ENCODE measurements at regions not wholly inside any gene's neighbourhood (a gene's known extent, or its start where the extent isn't known, plus 50 kb on each side); places are given as distances from the start of the nearest gene placed in this dataset.

DNA sequence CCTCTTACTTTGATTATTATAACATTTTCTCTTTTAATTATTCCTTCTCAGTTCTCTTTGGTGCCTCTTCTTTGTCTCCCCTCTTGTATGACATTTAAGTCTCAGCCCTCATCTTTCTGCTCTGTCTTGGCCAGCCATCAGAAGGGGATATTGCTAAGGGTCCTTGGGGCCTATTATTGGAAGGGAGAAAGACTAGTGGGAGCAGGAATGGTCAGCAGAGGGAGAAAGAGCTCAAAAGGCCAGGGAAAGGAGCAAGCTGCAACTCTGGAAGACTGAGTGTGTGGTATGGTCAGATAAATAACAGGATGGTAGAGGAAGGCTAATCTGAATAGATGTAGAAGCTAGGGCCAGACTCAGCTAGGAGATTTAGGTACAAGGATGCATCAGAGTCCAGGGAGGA lies 336.9 kb downstream of the TDRD3 start:
- no peaks in the 10 kb centered on the region for H4K20me1 ChIP-seq (ENCODE audit: insufficient read depth, poor library complexity, severe bottlenecking)
- H3K36me3 ChIP-seq (replicated peaks; ENCODE audit: insufficient read depth, low read depth) = no peaks in the 10 kb centered on the region
- H3K27ac ChIP-seq = no peak overlapping the region
- H3K9me2 ChIP-seq (replicated peaks; ENCODE audit: insufficient read depth) = no peaks in the 10 kb centered on the region
- H3K4me1 ChIP-seq (ENCODE audit: insufficient read depth) = no peaks in the 10 kb centered on the region
- no peaks in the 10 kb centered on the region for H3K27me3 ChIP-seq
- no peak overlapping the region for H3K4me2 ChIP-seq
- H3K79me2 ChIP-seq = no peaks in the 10 kb centered on the region
- no peak for DNase-seq (ENCODE audit: low spot score)
- H2AFZ ChIP-seq = no peak overlapping the region
- H3K9me3 ChIP-seq (ENCODE audit: low read depth) = no peaks in the 10 kb centered on the region
- TF ChIP-seq EZH2 (IDR thresholded peaks at IDR 0.05; ENCODE audit: borderline replicate concordance) = no peak
- no peak overlapping the region for H3K4me3 ChIP-seq

DNA sequence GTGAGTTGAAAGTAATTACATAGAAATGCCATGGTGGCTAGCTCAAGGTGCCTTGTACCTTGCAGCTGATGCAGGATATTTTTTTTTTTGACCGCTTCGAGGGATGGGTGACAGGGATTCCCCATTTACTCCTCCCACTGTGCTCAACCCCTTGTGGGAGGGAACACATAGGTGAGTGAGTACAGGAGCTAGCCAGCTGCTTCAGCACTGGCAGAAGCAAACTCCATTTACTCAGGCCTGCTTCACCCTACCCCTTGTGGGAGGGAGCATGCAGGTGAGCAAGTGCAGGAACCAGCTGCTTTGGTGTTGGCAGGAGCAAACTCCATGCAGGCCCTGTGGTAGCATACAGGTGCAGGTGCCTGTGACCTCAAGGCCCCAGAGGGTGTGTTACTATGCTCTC lies 330.1 kb downstream of the TDRD3 start:
- Histone ChIP-seq H3K4me2 (no peak overlapping the region), H3K36me3 (replicated peaks; ENCODE audit: insufficient read depth, low read depth) (no peaks in the 10 kb centered on the region), H4K20me1 (ENCODE audit: insufficient read depth, poor library complexity, severe bottlenecking) (no peaks in the 10 kb centered on the region), H3K4me1 (ENCODE audit: insufficient read depth) (no peaks in the 10 kb centered on the region), H3K9me3 (ENCODE audit: low read depth) (no peaks in the 10 kb centered on the region), H3K79me2 (no peaks in the 10 kb centered on the region), H2AFZ (no peak overlapping the region), H3K4me3 (no peak overlapping the region), H3K27ac (no peak overlapping the region), H3K27me3 (no peaks in the 10 kb centered on the region), H3K9me2 (replicated peaks; ENCODE audit: insufficient read depth) (no peaks in the 10 kb centered on the region)
- WGBS (ENCODE audit: low lambda C conversion rate, missing lambda C conversion rate) = 71% methylated on average over 2 of the region's 2 CpGs
- DNase-seq (ENCODE audit: low spot score) = no peak
- no peak for TF ChIP-seq EZH2 (IDR thresholded peaks at IDR 0.05; ENCODE audit: borderline replicate concordance)
- TF ChIP-seq, protein P1, sequence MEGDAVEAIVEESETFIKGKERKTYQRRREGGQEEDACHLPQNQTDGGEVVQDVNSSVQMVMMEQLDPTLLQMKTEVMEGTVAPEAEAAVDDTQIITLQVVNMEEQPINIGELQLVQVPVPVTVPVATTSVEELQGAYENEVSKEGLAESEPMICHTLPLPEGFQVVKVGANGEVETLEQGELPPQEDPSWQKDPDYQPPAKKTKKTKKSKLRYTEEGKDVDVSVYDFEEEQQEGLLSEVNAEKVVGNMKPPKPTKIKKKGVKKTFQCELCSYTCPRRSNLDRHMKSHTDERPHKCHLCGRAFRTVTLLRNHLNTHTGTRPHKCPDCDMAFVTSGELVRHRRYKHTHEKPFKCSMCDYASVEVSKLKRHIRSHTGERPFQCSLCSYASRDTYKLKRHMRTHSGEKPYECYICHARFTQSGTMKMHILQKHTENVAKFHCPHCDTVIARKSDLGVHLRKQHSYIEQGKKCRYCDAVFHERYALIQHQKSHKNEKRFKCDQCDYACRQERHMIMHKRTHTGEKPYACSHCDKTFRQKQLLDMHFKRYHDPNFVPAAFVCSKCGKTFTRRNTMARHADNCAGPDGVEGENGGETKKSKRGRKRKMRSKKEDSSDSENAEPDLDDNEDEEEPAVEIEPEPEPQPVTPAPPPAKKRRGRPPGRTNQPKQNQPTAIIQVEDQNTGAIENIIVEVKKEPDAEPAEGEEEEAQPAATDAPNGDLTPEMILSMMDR (IDR thresholded peaks at IDR 0.05; ENCODE audit: poor library complexity) = no peak
- no peak for TF ChIP-seq EZH2phosphoT487 (IDR thresholded peaks at IDR 0.05; ENCODE audit: low read depth, severe bottlenecking, unreplicated experiment)

DNA sequence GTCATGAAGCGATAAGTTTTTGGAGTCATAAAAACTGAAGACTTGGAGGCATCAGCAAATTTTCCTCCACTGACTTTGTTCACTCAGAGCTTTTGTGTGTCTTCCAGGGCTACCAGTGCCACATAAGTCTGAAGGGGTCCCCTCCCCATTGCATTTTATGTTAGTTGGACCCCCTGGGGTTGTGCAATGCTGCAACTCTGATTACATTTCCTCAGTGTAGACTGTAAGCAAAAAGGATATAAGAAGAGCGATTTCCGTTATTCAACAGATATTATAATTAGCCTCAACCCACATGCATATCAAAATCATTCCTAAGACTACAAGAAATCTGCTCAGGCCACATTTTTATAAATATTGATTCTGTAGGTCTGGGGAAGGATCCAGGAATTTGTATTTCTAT lies 324.0 kb downstream of the TDRD3 start:
- Histone ChIP-seq H3K27ac (no peak overlapping the region), H3K9me3 (ENCODE audit: low read depth) (no peaks in the 10 kb centered on the region), H3K27me3 (no peaks in the 10 kb centered on the region), H4K20me1 (ENCODE audit: insufficient read depth, poor library complexity, severe bottlenecking) (no peaks in the 10 kb centered on the region), H3K4me3 (no peak overlapping the region), H3K9me2 (replicated peaks; ENCODE audit: insufficient read depth) (no peaks in the 10 kb centered on the region), H2AFZ (no peak overlapping the region), H3K79me2 (no peaks in the 10 kb centered on the region), H3K4me2 (no peak overlapping the region), H3K36me3 (replicated peaks; ENCODE audit: insufficient read depth, low read depth) (no peaks in the 10 kb centered on the region), H3K4me1 (ENCODE audit: insufficient read depth) (no peaks in the 10 kb centered on the region)
- DNase-seq (ENCODE audit: low spot score) = no peak
- no peak for TF ChIP-seq EZH2 (IDR thresholded peaks at IDR 0.05; ENCODE audit: borderline replicate concordance)
- TF ChIP-seq, protein P1 (IDR thresholded peaks at IDR 0.05; ENCODE audit: poor library complexity) = no peak
- TF ChIP-seq EZH2phosphoT487 (IDR thresholded peaks at IDR 0.05; ENCODE audit: low read depth, severe bottlenecking, unreplicated experiment) = no peak
- 91% methylated on average over 3 of the region's 3 CpGs for WGBS (ENCODE audit: low lambda C conversion rate, missing lambda C conversion rate)

DNA sequence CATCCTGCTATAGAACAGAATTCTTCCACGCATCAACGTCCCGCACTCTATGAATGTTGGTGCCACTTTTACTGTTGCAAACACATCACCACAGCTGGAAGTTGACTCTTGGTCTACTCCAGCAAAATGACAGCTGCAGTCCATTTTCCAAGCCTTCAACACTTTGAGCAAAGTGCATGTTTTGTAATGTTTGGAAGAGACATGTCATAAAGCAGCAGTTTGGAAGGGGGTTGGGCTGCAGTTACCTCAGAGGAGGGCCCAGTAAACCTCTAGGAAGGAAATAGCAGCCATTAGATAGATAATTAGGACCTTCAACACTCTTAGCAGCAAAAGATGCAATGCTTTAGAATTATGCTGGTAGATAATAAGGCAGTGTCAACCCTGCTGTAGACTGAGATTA lies 323.6 kb downstream of the TDRD3 start:
- Histone ChIP-seq H3K9me3 (ENCODE audit: low read depth) (no peaks in the 10 kb centered on the region), H3K4me1 (ENCODE audit: insufficient read depth) (no peaks in the 10 kb centered on the region), H3K79me2 (no peaks in the 10 kb centered on the region), H3K4me3 (no peak overlapping the region), H2AFZ (no peak overlapping the region), H4K20me1 (ENCODE audit: insufficient read depth, poor library complexity, severe bottlenecking) (no peaks in the 10 kb centered on the region), H3K27ac (no peak overlapping the region), H3K4me2 (no peak overlapping the region), H3K27me3 (no peaks in the 10 kb centered on the region), H3K9me2 (replicated peaks; ENCODE audit: insufficient read depth) (no peaks in the 10 kb centered on the region), H3K36me3 (replicated peaks; ENCODE audit: insufficient read depth, low read depth) (no peaks in the 10 kb centered on the region)
- WGBS (ENCODE audit: low lambda C conversion rate, missing lambda C conversion rate) = 97% methylated on average over 3 of the region's 3 CpGs
- DNase-seq (ENCODE audit: low spot score) = no peak
- TF ChIP-seq EZH2phosphoT487 (IDR thresholded peaks at IDR 0.05; ENCODE audit: low read depth, severe bottlenecking, unreplicated experiment) = no peak

DNA sequence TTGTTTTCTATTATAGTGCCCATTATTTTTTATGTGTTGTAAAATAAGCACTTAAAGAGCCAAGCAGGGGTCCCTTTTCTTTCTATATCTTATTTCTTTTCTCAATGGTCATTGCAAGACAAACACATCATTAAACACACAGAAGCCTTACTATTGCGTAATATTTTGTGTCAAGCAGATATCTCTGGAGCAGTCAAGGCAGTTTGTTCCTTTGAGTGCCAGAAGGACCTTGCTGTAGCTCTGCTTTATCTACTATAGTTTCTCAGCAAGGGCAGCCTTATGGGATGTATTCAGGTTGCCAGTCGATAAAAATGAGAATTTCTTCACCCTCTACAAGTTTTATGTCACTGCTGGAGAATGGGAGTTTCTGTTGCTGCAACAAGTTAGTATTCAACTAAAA lies 319.3 kb downstream of the TDRD3 start:
- no peaks in the 10 kb centered on the region for H3K9me3 ChIP-seq (ENCODE audit: low read depth)
- no peaks in the 10 kb centered on the region for H3K9me2 ChIP-seq (replicated peaks; ENCODE audit: insufficient read depth)
- H3K27ac ChIP-seq = no peak overlapping the region
- H4K20me1 ChIP-seq (ENCODE audit: insufficient read depth, poor library complexity, severe bottlenecking) = no peaks in the 10 kb centered on the region
- H3K79me2 ChIP-seq = no peaks in the 10 kb centered on the region
- DNase-seq (ENCODE audit: low spot score) = peak; percentile 7
- H2AFZ ChIP-seq = no peak overlapping the region
- no peak overlapping the region for H3K4me3 ChIP-seq
- WGBS (ENCODE audit: low lambda C conversion rate, missing lambda C conversion rate) = 88% methylated on average over 2 of the region's 2 CpGs
- H3K4me2 ChIP-seq = no peak overlapping the region
- H3K27me3 ChIP-seq = no peaks in the 10 kb centered on the region
- no peak for TF ChIP-seq EZH2 (IDR thresholded peaks at IDR 0.05; ENCODE audit: borderline replicate concordance)
- TF ChIP-seq EZH2phosphoT487 (IDR thresholded peaks at IDR 0.05; ENCODE audit: low read depth, severe bottlenecking, unreplicated experiment) = no peak
- TF ChIP-seq, protein P1 (IDR thresholded peaks at IDR 0.05; ENCODE audit: poor library complexity) = no peak
- no peaks in the 10 kb centered on the region for H3K4me1 ChIP-seq (ENCODE audit: insufficient read depth)
- no peaks in the 10 kb centered on the region for H3K36me3 ChIP-seq (replicated peaks; ENCODE audit: insufficient read depth, low read depth)

Measured in hepatocyte (in vitro differentiated cells).